Posterior cingulate gyrus (tissue), 11 donors: ENCODE measurements at regions not wholly inside any gene's neighbourhood (a gene's known extent, or its start where the extent isn't known, plus 50 kb on each side); places are given as distances from the start of the nearest gene placed in this dataset.
"Not testable (repeated sequence)": the region's sequence is repeated elsewhere in the genome, so short reads cannot be mapped to it uniquely, and the experiment has no call there.

Experiments
- DNase-seq, 10 donors: peaks; one replicate each; pipeline versions ENCODE4 v3.0.0 to v3.0.0-alpha.2; 2020 to 2021; ENCODE audit warnings: mixed read lengths in 3 of 10
- intact Hi-C: fragments of 100-400 bp; cut with DNase I; formaldehyde crosslinking; loops from one replicate; pipeline ENCODE4 v1.15.1; 2023

DNA sequence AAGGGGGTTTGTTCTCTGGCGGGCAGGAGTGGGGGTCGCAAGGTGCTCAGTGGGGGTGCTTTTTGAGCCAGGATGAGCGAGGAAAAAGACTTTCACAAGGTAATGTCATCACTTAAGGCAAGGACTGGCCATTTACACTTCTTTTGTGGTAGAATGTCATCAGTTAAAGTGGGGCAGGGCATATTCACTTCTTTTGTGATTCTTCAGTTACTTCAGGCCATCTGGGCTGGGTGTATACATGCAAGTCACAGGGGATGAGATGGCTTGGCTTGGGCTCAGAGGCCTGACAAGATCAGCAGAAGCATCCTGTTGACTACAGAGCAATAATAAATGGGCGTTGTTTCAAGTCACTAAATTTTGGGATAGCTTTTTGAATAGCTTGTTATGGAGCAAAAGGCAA is 586.4 kb upstream of the MBL2 start:
- DNase-seq, intact Hi-C loops: not testable (repeated sequence)

DNA sequence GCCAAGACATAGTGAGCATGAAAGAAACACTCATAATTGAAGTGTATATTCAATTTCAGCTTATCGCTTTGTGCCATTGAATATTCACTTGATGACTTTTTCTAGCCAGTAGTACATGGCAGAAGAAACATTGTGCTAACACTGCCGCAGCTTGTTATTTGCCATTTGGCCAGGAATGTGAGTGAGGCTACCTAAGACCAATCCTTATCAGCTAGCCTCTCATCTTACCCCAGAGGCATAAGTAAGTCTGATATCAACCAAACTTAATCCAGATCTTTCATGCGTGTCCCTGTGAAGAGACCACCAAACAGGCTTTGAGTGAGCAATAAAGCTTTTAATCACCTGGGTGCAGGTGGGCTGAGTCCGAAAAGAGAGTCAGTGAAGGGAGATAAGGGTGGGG is 586.0 kb upstream of the MBL2 start:
- DNase-seq: no peak
- intact Hi-C loops: no loop called here

DNA sequence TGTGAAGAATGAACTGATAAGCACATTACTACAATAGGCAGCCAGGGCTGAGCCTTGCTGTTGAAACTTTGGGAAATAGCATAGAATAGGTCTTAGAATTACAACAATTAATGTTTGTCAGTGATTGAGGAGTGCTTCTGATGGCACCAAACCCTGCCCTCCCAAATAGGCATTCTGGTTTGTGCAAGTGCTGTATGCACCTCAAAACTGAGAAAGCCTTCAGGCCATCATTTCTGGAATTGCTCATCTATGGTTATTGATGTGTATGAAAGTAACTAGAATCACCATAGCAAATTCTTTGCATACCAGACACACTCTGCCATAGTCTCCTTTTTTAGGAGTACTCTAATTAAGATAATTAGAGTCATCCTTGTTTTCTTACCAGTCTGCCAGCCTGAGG is 585.0 kb upstream of the MBL2 start:
- no peak for DNase-seq
- intact Hi-C loops: no loop called here

DNA sequence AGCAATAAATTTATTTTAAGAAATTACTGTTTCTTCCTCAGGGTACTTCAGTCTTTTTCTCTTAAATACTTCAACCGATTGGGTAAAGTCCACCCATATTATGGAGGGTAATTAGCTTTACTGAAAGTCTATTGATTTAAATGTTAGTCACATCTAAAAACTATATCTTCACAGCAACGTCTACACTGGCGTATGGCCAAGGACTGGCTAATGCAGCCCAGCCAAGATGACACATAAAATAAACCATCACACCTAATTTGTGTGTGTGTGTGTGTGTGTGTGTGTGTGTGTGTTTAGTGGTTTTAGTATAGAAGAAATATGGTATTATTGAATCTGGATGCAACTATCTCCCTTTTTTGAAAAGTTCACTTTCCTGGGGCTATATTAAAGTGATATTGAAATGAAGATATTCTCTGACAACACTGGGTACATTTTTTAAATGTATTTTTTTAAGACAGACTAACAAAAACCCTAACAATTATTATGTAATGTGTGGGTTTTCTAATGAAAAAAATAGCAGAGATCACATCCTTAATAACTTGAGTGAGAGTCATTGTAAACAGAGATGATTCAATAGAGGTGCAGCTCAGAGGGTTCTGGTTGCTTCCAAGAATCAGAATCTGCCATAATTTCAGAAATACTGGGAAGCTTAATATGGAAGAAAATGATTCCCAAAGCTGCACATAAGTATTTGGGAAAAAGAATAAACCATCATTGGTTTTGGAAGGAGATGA is 584.2 kb upstream of the MBL2 start:
- DNase-seq: no peak
- intact Hi-C loops: no loop called here

DNA sequence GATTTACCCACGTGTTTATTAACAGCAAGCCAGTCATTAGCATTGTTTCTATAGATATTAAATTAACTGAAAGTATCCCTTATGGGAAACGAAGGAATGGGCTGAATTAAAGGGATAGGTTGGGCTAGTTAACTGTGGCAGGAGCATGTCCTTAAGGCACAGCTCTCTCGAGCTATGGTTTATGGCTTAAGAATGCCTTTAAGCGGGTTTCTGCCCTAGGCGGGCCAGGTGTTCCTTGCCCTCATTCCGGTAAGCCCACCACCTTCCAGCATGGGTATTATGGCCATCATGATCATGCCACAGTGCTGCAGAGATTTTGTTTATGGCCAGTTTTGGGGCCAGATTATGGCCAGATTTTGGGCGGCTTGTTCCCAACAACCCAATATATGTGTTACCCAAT is 569.9 kb upstream of the MBL2 start:
- intact Hi-C loops, DNase-seq: not testable (repeated sequence)

DNA sequence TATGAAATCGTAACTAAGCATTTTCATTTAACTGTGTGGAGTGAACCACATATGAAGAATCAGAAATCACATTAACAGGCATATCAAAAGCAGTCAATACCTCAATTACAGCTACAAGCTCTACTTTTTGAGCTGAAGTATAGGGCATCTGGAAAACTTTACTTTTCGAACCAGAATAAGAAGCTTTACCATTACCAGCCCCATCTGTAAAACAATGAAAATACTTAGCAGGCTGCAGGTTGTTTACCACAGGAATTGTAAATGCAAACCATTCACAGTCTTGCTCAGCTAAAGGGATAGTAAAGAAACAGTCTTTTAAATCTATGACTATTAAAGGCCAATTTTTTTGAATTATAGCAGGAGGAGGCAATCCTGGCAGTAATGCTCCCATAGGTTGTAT is 565.6 kb upstream of the MBL2 start:
- DNase-seq, intact Hi-C loops: not testable (repeated sequence)

DNA sequence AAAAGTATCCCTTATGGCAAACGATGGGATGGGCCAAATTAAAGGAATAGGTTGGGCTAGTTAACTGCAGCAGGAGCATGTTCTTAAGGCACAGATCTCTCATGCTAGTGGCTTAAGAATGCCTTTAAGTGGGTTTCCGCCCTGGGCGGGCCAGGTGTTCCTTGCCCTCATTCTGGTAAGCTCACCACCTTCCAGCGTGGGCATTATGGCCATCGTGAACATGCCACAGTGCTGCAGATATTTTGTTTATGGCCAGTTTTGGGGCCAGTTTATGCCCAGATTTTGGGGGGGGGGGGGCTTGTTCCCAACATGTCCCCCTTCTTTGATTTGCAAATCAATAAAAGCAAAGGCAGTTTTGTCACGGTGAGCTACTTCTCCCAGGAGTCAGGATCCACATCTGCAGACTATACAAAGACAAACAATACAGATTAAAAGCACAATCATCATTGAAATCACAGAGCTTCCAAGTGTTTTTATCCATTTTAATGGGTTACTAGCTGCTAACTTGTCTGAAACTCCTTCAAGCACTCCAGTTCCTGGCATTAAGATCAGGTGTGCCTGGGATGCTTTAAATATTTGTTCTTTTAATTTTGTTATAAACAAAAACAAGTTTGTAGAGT is 563.3 kb upstream of the MBL2 start:
- DNase-seq, intact Hi-C loops: not testable (repeated sequence)

DNA sequence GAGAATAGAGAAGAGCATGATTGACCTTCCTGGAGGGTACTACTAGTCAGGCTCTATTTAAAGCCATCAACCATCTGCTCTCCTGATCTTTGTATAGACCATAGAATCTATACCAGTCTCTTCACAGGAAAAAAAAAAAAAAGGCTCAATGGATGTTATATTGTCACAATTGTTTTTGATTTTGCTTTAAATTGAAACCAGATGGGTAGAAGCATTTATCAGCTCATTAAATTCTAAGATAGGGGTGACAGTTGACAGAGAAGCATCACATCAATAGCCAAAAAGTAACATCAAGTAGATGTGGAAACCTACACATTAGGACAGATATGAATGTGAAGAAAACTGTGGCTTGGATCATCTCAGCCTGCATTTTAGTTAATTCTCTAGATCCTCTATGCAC is 558.9 kb upstream of the MBL2 start:
- DNase-seq: no peak

DNA sequence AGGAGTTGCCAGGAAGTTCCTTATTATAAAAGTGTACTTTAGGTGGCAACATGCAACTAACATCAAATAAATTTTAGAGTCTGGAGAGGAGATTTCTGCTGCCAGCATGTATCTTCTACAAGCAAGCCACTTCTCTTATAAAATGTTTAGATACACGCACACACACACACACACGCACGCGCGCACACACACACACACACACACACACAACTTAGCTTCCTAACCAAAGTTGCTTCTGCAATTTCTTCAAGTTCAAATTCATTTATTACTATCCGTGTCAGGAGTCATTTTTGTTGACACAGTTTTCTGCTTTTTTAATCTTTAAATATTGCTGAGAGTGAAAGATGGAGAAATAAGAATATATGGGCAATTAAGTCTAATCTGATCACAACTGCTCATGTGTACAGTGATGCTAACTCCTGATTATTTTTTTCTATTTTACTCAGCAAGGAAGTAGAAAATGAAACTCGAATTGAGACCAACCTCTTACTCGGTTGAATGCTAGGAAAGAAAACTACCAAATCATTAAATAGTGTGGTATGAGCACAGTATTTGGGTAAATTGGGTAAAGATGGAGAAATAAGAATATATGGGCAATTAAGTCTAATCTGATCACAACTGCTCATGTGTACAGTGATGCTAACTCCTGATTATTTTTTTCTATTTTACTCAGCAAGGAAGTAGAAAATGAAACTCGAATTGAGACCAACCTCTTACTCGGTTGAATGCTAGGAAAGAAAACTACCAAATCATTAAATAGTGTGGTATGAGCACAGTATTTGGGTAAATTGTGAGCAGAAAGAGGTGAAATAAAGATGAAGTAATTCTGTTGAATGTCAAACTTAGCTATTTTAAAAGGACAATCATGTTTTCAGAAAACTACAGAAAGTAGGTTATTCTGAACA is 554.1 kb upstream of the MBL2 start:
- DNase-seq, intact Hi-C loops: not testable (repeated sequence)

More for the DNA sequence above, 558.9 kb upstream of the MBL2 start:
- intact Hi-C loops: no loop called here

DNA sequence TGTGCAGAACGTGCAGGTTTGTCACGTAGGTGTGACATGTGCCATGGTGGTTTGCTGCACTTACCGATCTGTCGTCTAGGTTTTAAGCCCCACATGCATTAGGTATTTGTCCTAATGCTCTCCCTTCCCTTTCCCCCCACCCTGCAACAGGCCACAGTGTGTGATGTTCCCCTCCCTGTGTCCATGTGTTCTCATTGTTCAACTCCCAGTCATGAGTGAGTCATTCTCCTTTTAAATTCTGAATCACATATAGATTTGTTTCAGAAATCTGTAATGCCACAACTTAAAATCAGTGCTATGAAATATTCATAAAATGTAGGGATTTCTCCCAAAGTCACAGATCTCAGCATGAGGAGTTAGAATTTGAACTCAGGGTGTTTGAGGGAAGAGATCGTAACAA is 552.5 kb upstream of the MBL2 start:
- DNase-seq: no peak
- intact Hi-C loops: no loop called here

DNA sequence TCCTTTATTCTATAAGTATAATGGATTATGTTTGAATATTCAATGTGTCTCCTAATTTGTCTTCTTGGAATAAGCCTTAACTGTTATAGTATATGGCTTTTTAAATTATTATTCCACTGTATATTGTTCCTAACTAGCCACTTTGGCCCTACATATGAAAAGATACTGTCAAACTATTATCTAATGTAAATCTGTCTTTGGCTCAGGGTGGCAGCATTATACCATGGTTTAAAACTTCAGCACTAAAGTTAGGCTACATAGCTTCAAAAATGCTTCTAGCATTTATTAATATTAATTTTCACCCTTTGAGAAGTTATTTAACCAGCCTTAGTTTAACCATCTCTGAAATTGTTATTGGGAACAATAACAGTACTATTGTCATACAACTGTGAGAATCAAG is 543.1 kb upstream of the MBL2 start:
- no peak for DNase-seq
- intact Hi-C loops: no loop called here

DNA sequence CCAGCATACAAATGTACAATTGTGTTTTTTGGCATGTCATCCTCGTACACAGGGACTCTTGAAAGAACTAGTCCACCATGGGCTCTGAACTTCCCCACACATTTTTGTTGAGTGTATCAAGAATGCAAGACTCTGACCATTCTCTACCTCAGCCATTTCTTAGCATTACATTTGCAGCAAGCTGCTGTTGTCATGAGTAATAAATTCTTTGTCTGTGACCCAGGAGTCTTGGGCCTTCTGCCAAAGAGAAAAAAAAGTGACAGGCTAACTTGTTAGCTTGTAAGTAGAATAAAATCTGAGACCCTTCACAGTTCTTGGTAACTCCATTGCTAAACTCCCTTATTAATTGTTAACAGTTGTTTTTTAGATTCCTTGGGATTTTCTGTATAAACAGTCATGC is 542.3 kb upstream of the MBL2 start:
- no peak for DNase-seq
- intact Hi-C loops: no loop called here

DNA sequence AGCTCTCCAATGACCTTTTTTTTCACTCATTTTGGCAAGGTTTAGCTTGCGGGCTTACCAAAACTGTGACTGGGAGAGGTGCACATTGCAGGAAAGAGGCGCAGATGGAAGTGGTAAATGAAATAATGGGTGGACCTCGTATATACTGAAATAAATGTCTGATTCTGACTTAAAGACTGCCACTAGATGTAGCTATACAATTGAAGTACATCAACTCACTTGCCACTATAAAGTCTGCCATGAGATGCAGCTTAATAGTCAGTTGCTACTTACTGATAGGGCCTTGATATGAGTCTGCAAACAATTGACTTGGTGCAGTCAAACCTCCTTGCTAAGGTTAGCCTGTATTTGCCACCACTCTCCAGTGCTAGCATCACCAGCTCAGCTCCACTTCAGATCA is 525.9 kb upstream of the MBL2 start:
- intact Hi-C loops: no loop called here

DNA sequence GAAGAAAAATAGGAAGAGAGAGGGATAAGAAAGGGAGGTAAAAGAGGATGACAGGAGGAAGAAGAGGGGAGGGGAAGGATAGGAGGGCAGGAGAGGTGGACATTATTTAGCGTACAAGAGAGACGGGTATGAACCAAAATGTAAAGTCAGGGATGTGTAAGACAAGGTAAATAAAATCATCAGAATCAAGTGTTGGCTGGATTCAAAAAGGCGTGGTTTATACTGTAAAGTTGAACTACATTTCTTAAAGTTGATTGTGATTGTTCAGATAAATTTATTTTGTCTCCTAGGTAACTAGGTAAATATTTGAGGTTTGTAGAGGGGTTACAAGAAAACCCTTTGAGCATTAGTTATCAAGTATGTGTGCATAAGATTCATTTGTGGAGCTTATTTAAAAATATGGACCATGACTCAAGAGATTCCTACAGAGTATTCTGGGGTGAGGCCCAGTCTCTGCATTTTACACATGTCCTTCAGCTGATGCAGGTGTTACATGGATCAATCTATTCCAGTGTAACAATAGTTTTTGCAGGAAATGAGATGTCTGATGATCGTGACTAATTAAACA is 512.1 kb upstream of the MBL2 start:
- no peak for DNase-seq
- intact Hi-C loops: no loop called here

More for the DNA sequence above, 525.9 kb upstream of the MBL2 start:
- DNase-seq: no peak

DNA sequence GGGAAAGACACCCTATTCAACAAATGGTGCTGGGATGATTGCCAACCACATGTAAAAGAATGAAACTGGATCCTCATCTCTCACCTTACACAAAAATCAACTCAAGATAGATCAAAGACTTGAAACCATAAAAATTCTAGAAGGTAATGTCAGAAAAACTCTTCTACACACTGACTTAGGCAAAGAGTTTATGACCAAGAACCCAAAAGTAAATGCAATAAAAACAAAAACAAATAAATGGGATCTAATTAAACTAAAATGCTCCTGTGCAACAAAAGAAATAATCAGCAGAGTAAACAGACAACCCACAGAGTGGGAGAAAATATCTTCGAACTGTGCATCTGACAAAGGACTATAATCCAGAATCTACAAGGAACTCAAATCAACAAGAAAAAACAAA is 504.2 kb upstream of the MBL2 start:
- no peak for DNase-seq
- intact Hi-C loops: no loop called here

DNA sequence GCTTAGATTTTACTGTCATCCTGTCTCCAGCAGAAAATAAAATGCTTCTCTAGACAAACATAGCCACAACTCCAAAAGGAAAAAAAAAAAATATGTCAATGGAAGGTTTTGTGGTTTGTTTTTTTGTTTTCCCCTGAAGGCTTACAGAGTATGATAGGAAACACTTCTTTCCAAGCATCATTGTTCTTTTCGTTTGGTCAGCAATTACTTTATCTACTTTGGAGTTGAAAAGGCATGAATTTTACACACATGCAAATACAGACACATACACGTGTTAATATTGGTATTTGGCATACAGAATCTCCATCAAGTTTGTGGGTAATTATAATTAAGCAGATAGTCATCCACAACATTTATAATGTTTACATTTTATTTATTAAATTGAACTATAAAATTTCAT is 496.9 kb upstream of the MBL2 start:
- intact Hi-C loops: no loop called here
- DNase-seq: no peak

DNA sequence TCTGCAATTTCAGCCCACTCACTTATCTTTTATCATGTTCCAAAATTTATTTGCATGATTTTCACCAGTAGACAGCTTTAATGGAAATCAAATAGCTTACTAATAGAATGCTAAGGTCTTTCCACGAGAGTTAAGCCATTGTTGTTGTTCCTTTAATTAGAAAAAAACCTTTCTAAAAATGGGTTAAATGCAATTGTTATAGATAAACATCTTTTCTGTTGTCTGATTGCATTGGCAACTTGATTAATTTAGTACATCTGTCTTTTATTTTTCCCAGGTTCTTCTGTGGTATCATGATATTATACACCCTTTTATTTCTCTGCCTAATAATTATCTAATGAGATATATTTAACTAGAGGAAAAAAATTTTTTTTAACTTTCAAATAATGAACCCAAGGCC is 487.6 kb upstream of the MBL2 start:
- no peak for DNase-seq
- intact Hi-C loops: no loop called here

DNA sequence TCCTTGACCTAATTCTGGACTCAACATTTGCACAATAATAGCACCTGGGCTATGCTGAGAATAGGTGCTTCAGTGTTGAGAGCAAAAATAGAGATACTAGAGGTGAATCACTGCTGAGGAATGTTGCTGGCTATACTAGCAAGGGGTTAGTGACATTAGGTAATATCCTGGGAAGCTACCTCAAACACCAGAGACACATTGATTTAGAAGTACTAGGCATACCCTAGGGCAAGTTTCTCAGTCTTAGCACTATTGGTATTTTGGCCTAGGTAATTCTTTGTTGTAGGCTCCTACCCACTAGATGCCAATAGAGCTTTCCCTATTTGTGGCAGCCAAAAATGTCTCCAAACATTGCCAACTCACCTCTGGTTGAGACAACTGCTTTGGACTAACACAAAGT is 484.0 kb upstream of the MBL2 start:
- no peak for DNase-seq
- intact Hi-C loops: no loop called here

DNA sequence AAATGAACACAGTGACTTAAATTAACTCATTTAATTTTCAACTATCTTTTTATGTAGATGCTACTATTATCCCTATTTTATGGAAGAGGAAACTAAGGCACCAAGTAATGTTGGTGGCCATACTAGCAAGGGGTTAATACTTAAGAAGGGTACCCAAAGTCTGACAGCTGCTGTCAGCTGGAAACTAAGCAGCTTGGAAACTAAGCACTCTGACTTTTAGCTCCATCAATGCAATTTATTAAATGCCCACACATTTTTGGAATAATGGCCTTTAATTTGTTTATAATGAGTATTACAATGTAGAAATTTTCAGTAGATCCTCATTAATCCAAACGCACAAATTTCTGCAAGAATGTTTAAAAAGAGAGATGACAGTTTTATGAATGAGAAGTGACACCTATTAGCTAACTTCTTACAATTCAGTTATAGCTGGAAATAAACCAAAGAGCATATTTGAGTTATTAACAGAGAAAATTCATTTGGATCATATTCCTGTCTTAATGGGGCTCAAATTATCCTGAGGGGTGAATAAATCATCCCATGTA is 483.1 kb upstream of the MBL2 start:
- no peak for DNase-seq
- intact Hi-C loops: no loop called here

DNA sequence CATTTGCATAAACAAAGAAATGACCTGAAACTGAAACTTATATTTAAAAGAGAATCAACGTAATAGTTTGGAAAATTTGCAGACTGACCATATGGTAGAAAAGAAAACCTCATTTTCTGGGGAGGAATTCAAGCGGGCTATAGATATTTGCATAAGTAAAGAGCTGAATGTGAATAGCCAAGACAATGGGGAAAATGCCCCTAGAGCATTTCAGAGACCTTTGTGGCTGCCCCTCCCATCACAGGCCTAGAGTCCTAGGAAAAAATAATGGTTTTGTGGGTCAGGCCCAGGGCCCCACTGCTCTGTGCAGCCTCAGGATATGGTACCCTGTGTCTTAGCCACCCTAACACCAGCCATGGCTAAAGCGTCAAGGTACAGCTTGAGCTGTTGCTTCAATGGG is 480.6 kb upstream of the MBL2 start:
- DNase-seq: no peak
- intact Hi-C loops: no loop called here

DNA sequence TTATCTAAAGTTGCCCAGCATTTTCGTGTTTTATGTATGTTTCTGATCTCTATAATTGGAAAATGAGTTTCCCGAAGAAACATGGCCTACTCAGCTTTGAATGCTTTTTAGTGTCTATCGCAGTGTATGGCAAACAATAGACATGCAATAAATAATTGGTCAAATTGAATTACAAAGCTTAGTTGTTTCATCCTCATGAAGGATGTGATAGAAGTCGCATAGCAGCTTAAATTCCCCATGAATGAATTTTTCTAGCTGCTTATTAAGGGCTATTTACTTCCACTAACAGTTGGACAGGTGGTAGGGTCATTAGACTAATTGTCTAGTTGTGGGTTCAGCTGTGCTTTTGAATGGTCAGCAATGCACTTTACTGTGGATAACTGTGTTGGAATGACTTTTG is 467.3 kb upstream of the MBL2 start:
- intact Hi-C loops: no loop called here

More for the DNA sequence above, 467.3 kb upstream of the MBL2 start:
- no peak for DNase-seq
